ENCODE measurements at regions not wholly inside any gene's neighbourhood (a gene's known extent, or its start where the extent isn't known, plus 50 kb on each side); places are given as distances from the start of the nearest gene placed in this dataset.

- TF ChIP-seq CTCF (IDR thresholded peaks at IDR 0.05) (no peak), POLR2A (IDR thresholded peaks at IDR 0.05) (no peak)
Observed at GRCh38 chr16:58863042-58863441, 128.9 kb upstream of the GOT2 start.

Data from ovary (tissue), 3 donors.